ENCODE measurements at regions not wholly inside any gene's neighbourhood (a gene's known extent, or its start where the extent isn't known, plus 50 kb on each side); places are given as distances from the start of the nearest gene placed in this dataset.

DNA sequence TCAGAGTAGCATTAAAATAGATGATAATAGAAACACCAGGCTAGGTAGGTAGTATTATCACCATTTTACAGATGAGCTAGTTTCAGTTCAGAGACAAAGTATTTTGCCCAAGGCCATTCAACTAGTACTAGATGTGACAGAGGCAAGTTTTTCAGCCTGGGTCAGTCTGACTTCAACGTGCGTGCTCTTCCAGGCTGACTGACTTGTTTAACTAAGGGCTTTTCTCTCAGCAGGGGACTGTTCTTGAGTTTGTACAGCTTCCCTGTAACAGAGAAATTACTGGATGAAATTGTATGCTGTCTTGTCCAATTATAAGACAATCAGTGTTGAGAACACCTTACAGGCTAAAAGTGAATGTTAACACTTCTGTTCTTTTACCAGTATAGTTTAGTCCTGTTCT, 333.5 kb upstream of the MAN1A1 start:
- Histone ChIP-seq H3K9me3 (no peaks in the 10 kb centered on the region), H3K4me1 (no peaks in the 10 kb centered on the region), H3K27ac (no peak overlapping the region), H3K4me3 (no peak overlapping the region), H3K36me3 (no peaks in the 10 kb centered on the region), H3K27me3 (no peaks in the 10 kb centered on the region)
- DNase-seq: no peak
- TF ChIP-seq POLR2A (IDR thresholded peaks at IDR 0.05): no peak
- TF ChIP-seq, protein P1, sequence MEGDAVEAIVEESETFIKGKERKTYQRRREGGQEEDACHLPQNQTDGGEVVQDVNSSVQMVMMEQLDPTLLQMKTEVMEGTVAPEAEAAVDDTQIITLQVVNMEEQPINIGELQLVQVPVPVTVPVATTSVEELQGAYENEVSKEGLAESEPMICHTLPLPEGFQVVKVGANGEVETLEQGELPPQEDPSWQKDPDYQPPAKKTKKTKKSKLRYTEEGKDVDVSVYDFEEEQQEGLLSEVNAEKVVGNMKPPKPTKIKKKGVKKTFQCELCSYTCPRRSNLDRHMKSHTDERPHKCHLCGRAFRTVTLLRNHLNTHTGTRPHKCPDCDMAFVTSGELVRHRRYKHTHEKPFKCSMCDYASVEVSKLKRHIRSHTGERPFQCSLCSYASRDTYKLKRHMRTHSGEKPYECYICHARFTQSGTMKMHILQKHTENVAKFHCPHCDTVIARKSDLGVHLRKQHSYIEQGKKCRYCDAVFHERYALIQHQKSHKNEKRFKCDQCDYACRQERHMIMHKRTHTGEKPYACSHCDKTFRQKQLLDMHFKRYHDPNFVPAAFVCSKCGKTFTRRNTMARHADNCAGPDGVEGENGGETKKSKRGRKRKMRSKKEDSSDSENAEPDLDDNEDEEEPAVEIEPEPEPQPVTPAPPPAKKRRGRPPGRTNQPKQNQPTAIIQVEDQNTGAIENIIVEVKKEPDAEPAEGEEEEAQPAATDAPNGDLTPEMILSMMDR (IDR thresholded peaks at IDR 0.05): no peak
- intact Hi-C loops (cut with DNase I; ENCODE audit: low total_unique reads): no loop called here

- no peak for TF ChIP-seq POLR2A (IDR thresholded peaks at IDR 0.05)
- TF ChIP-seq, protein P1 (IDR thresholded peaks at IDR 0.05): no peak
- H3K4me1 ChIP-seq: no peaks in the 10 kb centered on the region
- no peak for DNase-seq
- intact Hi-C loops (cut with DNase I; ENCODE audit: low total_unique reads): no loop called here
- no peaks in the 10 kb centered on the region for H3K9me3 ChIP-seq
- no peak overlapping the region for H3K4me3 ChIP-seq
- H3K27ac ChIP-seq: no peak overlapping the region
- H3K27me3 ChIP-seq: no peaks in the 10 kb centered on the region
- H3K36me3 ChIP-seq: no peaks in the 10 kb centered on the region
Observed at GRCh38 chr6:119678961-119679360, 329.4 kb upstream of the MAN1A1 start.

DNA sequence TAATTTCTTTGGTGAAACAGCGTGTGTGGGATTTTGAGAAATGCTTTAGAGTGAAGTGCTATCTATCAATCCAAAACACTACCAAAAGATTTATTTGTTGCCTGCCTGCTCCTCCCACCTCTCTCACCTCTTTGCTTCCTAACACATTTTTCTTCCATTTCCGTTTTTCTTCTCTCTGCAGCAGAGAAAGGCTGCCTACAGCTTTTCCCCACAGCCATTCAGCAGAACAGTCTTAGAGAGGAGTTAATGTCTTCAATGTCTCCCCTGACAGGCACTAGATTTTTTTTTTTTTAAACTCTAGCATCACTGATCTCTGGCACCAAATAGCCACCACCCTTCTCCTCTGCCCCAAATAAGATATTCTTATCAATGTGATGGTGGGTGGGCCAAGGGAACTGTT, 327.8 kb upstream of the MAN1A1 start:
- H3K27me3 ChIP-seq: no peaks in the 10 kb centered on the region
- H3K9me3 ChIP-seq: no peaks in the 10 kb centered on the region
- no peak overlapping the region for H3K4me3 ChIP-seq
- no peak for TF ChIP-seq POLR2A (IDR thresholded peaks at IDR 0.05)
- TF ChIP-seq, protein P1 (IDR thresholded peaks at IDR 0.05): no peak
- intact Hi-C loops (cut with DNase I; ENCODE audit: low total_unique reads): no loop called here
- no peaks in the 10 kb centered on the region for H3K4me1 ChIP-seq
- H3K27ac ChIP-seq: no peak overlapping the region
- DNase-seq: no peak
- no peaks in the 10 kb centered on the region for H3K36me3 ChIP-seq

DNA sequence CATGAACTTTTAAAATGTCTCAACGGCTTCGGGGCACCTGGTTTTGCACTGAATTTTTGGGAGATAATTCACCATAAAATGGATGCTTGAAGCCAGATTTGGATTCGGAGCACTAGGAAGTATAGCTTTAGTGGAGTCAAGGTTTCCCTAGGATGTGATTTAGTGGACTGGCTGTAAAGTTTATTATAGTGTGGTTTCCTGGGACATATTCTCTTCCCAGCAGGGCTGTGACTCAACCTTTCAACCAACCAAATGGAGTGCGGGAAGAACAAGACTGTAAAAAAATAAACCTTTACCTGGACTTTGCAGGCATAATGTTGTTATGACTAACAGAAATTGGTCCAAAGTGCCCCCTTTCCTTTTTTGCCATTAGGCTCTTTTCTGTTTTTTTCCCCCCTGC, 327.4 kb upstream of the MAN1A1 start:
- Histone ChIP-seq H3K27me3 (no peaks in the 10 kb centered on the region), H3K9me3 (no peaks in the 10 kb centered on the region), H3K27ac (no peak overlapping the region), H3K36me3 (no peaks in the 10 kb centered on the region), H3K4me3 (no peak overlapping the region), H3K4me1 (no peaks in the 10 kb centered on the region)
- TF ChIP-seq, protein P1 (IDR thresholded peaks at IDR 0.05): no peak
- TF ChIP-seq POLR2A (IDR thresholded peaks at IDR 0.05): no peak
- intact Hi-C loops (cut with DNase I; ENCODE audit: low total_unique reads): no loop called here
- no peak for DNase-seq

GRCh38 chr6:119676230-119676629, 326.7 kb upstream of the MAN1A1 start:
- H3K4me1 ChIP-seq: no peaks in the 10 kb centered on the region
- no peaks in the 10 kb centered on the region for H3K9me3 ChIP-seq
- H3K27me3 ChIP-seq: no peaks in the 10 kb centered on the region
- no peak for TF ChIP-seq POLR2A (IDR thresholded peaks at IDR 0.05)
- TF ChIP-seq, protein P1 (IDR thresholded peaks at IDR 0.05): no peak
- no peaks in the 10 kb centered on the region for H3K36me3 ChIP-seq
- no peak overlapping the region for H3K27ac ChIP-seq
- no peak for DNase-seq
- intact Hi-C loops (cut with DNase I; ENCODE audit: low total_unique reads): no loop called here
- H3K4me3 ChIP-seq: no peak overlapping the region

Measured in uterus (tissue), 3 donors.